GM18507 (cell line): ENCODE measurements at regions not wholly inside any gene's neighbourhood (a gene's known extent, or its start where the extent isn't known, plus 50 kb on each side); places are given as distances from the start of the nearest gene placed in this dataset.

Experiments
- DNase-seq: peaks from one replicate; pipeline ENCODE4 v3.0.0; 2011; ENCODE audit warnings: low read depth; ENCODE audit not compliant: insufficient read length; ENCODE audit errors: extremely low spot score
- FAIRE-seq: peaks from 2 replicates; lab custom pipeline; 2011; peaks lifted over from hg19 to GRCh38; lab: Jason Lieb, UNC

DNA sequence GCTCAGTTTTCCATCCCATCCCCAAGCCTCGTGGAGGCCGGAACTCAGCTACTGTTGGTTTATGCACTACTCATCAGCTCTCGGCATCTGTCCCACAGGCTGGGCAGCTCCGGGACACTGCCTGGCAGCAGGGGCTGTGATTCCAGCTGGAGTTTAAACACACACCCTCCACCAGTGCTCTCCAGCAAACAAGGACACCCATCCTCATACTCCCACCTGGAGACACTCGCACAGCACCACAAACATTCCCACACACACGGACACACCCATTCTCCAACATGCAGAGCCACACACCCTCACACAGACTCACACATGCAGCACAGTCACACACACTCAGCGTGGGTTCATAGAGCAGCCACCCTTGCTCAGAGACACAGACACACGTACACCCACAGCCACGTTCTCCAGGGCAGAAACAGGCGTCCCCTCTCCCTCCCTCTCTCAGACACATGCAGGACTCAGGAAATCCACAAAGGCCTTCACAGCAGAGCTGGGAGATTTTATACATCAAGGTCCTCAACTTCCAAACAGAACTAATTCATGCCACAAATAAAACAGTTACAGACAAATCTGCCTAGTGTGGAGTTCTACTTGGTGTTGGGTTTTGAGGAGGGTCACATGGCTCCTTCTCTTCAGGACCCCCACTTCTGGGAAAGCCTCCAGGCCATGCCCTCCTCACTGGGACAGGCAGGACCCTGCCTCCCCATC is 785.4 kb downstream of the UQCRFS1 start:
- no peak for FAIRE-seq

DNA sequence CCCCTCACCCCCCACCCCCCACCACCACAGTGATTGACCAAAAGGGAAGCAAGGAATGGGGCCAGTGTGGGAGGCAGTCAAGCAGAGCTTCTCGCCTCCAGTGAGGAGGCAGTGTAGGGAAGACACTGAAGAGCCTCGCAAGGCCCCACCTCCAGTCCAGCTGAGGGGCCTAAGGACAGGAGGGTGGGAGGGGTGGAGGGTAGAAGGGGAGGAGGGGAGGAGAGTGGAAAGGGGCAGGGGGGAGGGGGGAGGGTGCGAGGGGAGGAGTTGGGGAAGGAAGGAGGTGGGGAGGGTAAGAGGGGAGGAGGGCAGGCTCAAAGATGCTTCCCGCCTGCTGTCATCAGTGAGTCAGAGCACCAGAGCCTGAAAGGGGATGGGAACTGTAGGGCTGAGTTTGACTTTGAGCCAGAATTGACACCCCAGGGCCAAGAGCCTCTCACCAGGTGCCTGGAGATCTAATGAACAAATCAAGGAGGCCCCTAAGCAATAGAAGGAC is 786.2 kb downstream of the UQCRFS1 start:
- DNase-seq (no peak), FAIRE-seq (no peak)

More for the DNA sequence above, 785.4 kb downstream of the UQCRFS1 start:
- DNase-seq = no peak

DNA sequence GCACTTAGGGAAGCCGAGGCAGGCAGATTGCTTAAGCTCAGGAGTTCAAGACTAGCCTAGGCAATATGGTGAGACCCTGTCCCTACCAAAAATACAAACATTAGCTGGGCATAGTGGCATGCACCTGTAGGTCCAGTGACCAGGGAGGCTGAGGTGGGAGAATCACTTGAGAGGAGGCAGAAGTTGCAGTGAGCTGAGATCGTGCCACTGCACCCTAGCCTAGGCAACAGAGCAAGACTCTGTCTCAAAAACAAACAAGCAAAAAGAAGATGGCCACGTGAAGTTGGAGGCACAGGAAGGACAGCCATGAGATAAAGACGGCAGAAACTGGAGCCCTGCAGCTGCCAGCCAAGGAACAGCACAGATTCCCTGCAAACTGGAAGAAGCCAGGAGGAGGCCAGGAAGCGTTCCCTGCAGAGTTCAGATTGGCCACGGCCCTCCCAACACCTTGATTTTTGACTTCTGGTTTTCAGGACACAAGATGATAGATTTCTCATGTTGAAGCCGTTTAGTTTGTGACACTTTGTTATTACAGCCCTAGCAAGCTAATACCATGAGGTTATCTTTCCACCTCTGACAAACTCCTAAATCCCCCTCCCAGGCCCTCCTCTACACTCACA is 786.7 kb downstream of the UQCRFS1 start:
- no peak for FAIRE-seq

DNA sequence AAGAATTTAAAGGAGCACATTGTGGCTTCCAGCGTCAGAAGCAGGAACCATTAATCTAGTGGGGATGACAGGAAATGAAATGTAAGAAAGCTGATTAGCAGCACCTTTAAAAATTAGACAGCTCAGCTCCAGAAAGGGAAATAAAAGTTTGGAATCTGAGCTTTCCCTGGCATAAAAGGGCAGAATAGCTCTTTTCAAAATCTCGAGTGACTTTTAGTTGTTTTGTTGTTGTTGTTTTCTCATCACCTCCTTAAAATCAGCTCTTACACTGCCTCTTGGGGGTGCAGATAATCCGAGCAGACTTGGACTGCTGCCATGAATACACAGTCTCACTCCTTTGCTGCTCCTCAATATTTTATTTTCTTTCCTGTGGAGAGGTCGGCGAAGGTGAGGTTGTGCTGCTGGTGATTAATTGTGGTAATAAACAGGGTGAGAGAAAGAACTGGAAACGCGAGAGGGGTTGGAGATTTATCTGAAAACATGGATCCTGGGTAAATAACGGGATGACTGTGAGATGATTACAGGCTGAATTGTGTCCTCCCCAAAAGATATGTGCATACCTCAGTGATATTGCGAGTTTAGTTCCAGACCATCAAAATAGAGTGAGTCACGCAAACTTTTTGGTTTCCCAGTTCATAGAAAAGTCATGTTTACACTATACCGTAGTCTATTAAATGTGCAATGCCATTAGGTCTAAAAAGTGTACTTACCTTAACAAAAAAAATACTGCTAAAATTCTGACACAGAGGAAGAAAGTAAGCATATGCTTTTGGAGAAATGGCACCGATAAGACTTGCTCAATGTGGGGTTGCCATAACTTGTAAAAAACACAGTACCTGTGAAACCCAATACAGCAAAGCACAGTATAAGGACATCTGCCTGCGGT is 787.7 kb downstream of the UQCRFS1 start:
- DNase-seq = no peak
- no peak for FAIRE-seq

More for the DNA sequence above, 786.7 kb downstream of the UQCRFS1 start:
- DNase-seq = no peak

DNA sequence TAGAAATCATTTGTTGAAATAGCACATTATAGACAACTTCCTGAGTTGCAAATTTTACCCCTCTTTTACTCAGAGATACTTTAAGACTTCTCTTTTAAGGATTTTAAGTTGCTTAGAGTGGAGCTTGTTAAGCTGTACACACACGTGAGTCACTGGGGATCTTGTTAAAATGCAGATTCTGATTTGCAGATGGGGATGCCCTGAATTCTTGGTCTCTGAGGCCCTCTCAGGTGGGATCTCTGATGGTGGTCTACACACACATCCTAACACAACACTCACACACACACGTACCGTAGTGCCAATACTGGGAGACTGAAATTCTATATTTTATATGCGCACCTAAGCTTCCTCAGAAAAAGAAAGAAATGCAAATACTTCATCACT is 788.3 kb downstream of the UQCRFS1 start:
- DNase-seq (no peak), FAIRE-seq (no peak)

DNA sequence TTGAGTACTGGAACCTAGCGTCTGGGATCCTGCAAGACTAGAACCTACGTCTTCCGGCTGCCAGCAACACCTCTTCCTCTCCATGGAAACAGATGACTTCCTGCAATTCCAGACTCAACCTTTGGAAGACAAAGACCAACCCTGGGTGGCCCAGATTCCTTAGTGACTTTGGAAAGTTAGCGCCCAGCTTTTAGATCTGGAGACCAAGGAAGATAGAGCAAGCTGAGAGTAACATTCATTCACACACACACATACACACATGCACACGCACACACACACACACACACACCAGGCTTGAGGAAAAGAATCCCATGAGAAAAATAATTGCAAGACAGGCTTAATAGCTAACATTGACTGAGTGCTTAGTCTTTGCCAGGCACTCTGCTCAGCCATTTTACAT is 788.9 kb downstream of the UQCRFS1 start:
- DNase-seq = no peak
- no peak for FAIRE-seq

DNA sequence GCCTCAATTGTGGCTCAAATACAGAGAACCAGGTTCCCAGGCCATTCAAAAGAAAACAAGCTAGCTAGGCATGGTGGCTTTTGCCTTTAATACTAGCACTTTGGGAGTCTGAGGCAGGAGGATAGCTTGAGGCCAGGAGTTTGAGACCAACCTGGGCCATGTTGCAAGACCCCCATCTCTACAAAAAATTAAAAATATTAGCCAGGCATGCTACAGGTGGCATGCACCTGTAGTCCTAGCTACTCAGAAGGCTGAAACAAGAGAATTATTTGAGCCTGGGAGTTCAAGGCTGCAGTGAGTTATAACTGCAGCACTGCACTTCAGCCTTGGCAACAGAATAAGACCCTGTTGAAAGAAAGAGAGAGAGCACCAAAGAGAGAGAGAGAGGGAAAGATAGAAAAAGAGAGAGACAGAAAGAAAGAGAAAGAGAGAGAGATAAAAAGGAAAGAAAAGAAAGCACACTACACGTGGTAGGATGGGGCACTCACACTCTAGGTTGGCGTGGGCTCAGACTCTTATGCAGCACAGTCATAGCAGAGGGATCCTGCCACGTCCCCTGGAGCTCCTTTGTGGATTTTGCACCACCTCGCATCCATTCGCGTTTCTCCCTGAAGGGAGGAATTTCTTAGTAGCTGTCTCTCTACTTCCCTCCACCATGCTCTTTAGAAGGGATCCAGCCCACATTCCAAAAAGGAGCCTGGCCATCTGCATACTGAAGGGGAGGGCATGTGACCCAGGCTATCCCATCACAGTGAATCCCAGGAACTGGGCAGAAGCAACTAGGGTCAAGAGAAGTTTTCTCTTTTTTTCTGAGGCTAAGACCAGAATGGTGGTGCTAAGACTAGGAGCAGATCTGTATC is 789.9 kb downstream of the UQCRFS1 start:
- DNase-seq (no peak), FAIRE-seq (no peak)

DNA sequence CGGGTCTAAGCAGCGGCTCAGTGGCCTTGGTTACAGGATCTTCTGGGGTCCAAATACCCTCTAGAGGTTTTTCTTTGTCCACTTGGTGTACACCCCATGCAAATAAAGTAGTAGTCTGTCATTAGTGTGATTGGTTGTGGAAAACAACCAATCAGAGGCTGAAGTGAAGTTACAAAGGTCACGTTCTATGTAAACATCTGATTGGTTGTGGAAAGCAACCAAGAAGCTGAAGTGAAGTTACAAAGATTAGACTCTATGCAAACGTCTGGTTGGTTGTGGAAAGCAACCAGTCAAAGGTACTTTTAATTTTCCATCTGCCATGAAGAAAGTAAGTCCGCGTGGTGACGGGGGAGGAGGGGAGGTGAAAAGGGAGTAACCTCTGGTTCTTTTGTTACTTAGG is 790.9 kb downstream of the UQCRFS1 start:
- FAIRE-seq = no peak
- DNase-seq = no peak

DNA sequence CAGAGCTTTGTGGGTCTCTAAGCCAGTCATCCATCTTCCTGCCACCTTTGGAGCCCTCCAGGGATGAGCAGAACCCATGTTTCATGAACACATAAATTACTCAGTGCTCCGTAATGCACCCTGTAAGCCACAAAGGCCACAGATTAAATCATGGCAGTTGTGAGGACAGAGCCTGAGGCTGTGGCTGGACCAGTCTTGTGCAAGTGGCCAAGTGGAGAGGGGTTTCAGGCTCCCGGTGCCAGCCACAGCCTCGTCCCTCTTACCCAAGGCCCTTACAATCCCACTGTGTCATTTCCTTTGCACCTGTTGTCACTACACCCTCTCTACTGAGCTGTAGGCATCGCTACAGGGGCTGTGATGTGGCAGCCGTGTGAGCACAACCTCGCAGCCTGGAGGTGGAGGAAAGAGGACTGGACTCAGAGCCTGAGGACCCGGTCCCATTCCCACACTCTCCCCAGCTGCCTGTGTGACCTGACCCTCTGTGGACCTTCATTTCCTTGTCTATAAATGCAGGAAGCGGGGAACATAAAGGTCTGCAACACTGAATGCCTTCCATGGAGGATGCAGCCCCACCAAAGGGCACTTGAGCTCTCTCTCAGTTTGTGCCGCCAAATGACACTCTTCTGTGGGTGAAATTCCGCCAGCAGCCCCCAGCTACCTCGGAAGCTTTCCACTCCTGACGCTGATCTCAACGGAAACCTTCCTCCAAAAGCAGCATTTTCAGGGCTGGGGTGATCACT is 792.0 kb downstream of the UQCRFS1 start:
- FAIRE-seq (no peak), DNase-seq (no peak)

DNA sequence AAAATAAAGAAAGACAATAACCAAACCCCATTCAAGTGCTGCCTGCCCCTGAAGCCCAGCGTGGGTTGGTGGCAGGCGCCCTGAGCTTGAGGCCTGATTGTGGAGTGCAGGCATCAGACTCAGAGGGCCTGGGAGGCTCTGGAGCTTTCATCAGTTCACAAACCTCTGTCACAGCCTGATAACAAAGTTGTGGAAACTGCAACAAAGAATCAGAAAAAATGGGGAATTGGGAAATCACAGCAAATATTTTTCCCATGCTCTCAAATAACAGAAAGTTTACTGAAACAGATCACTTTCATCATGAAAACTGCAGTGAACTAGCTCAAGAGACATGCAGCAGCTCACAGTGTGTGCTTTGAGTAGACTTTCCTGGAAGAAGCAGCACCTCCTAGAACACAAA is 793.6 kb downstream of the UQCRFS1 start:
- DNase-seq = no peak
- no peak for FAIRE-seq

DNA sequence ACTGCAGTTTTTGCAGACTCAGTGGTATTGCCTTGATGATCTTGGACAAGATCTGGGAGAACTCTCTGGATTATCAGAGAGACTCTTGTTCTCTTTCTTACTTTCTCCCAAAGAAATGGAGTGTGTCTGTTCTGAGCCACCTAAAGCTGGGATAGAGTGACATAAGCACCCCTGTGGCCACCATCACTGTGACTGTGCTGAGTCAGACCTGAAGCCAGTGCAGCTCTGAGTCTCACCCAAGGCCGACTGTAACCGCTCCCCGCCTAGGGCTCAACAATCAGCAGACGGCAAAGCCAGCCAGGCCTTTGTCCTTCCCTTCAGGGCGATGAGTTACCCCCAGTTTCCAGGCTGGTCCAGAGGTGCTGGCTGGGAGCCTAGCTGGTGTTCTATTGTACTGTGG is 795.6 kb downstream of the UQCRFS1 start:
- FAIRE-seq (no peak), DNase-seq (no peak)

DNA sequence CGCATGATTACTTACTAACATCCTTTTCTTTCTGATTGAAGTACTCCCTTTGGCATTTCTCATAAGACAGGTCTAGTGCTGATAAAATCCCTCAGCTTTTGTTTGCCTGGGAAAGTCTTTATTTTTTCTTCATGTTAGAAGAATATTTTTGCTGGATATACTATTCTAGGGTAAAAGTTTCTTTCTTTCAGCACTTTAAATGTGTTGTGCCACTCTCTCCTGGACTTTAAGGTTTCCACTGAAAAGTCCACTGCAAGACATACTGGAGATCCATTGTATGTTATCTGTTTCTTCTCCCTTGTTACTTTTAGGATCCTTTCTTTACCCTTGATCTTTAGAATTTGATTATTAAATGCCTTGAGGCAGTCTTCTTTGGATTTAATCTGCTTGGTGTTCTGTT is 796.7 kb downstream of the UQCRFS1 start:
- FAIRE-seq = no peak
- no peak for DNase-seq

DNA sequence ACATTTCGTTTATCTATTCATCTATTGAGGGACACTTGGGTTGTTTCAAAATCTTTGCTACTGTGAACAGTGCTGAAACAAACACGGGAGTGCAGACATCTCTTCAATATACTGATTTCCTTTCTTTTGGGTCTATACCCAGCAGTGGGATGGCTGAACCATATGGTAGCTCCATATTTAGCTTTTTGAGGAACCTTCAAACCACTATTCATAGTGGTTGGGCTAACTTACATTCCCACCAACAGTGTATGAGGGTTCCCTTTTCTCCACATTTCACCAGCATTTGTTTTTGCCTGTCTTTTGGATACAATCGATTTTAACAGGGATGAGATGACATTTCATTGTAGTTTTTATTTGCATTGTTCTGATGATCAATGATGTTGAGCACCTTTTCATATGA is 798.2 kb downstream of the UQCRFS1 start:
- DNase-seq = no peak
- FAIRE-seq = no peak

DNA sequence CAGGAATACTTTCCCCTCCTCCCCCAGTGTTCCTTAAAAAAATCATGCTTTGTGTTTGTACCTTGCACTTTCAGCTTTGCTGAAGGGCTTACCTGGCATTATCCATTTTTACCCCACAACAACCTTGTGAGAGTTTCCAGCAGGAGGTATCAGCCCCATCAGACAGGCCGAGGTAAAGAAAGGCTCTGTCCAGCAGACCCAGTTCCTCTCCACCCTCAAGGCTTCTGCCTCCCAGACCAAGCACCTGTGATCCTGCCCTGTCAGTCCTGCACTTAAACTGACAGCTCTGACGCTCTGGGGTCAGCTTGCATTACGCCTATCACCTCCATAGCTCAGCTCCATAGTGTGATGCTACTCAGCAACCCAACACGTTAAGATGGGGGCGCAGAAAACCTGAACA is 803.1 kb downstream of the UQCRFS1 start:
- FAIRE-seq (no peak), DNase-seq (no peak)

DNA sequence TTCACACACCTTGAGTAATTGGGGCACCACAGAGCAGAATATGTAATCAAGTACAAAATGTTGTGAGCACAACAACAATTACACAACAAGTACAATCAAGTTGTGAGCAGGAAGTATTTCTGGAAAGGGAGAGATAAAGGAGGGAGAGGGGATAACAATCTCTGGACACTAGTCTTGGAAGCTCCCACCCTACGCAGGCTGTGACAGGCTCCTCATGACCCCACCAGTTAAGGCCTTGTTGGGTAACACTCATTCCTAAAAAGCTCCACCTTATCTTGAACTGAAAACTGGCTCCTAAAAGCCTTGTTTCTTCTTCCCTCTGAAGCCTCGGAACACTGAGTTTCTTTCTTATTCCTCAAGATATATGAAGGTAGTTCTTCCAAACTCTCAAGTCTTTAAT is 806.0 kb downstream of the UQCRFS1 start:
- FAIRE-seq = no peak
- no peak for DNase-seq

DNA sequence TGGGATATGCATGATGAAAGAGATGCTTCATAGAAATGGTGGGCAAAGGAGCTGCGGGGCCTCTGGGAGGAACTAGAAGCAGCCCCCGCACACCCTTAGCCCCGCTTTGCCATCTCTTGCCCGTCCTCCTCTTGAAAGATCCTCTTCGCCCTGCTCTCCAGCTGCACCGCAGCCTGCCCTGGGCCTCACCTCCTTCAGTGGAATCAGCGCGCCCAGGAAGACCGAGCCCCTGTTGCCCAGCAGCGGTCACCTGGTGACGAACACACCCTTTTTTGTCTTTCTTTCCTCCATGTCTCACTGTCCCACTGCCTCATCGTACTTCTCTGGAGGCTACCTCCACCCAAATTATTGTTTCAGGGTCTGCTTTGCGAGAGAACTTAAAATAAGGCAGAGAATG is 807.6 kb downstream of the UQCRFS1 start:
- FAIRE-seq = no peak
- DNase-seq = no peak

DNA sequence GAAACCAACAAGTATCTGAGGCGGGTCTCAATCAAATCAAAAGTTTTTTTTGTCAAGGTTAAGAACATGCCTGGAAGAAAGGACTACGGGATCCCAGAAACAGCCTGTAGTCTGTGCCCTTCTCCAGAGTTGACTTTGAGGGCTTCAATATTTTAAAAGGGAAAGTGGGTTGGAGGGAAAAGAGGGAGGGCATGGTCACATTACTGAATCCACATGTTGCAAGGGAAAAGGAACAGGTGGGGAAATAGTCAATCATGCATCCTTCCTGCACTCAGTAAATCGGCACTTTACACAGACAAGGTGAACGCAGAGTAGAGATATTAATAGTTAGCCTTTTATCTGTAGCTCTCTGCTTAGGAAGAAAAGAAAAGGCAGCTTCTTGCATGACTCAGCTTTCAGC is 808.5 kb downstream of the UQCRFS1 start:
- FAIRE-seq (no peak), DNase-seq (no peak)

DNA sequence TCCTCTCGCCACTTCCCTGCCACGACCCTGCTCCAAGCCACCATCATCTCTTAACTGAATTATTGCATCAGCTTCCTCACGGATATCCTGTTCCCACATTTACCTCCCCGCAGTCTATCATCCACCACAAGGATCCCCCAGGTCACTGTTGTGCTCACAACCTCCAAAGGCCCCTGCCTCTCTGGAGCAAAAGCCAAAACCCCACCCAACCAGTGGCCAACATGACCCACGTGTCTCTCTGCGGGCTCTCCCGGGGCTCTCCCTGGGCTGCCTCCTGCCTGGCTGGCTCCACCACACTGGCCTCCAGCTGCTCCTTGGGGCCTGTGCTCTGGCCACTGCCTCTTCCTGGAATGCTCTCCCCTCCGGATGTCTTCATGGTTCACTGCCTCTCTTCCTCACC is 809.3 kb downstream of the UQCRFS1 start:
- DNase-seq = no peak
- FAIRE-seq = no peak

DNA sequence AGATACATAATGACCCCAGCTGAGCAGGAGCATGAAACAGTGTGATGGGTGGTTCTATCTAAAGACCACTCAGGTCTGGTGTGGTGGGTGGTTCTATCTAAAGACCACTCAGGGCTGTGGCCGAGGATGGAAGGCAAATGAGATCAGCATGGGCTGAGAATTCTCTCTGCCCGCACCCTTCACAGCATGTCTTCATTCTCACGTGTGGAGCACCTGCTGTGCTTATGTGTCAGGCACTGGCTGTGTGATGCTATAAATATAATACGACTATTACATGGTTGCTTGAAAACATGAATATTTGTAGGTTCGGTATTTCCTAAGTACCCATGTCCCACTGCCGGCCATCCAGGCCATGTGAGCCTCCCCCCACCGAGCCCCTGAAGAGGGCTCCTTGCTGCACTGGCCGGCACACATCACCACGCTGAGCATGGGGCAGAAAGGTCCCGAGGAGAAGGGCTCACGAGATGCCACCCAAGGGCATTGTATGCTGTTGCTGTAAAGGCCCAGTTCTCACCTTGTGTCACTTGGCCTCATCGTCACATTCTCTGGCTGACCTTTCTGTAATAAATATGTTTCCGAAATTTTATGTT is 810.2 kb downstream of the UQCRFS1 start:
- DNase-seq = no peak
- no peak for FAIRE-seq
